PC-9 (cell line): ENCODE measurements at regions not wholly inside any gene's neighbourhood (a gene's known extent, or its start where the extent isn't known, plus 50 kb on each side); places are given as distances from the start of the nearest gene placed in this dataset.

Experiments
- EZH2 ChIP-seq: fragments of 200-600 bp; sonication (generic); IDR thresholded peaks from 2 replicates; pipeline ENCODE4 v1.8.0; 2017; ENCODE audit warnings: antibody characterized with exemption, low read depth
- TF ChIP-seq, protein P1 (sequence below): fragments of 200-600 bp; sonication (generic); conservative IDR thresholded peaks from 2 replicates; pipeline ENCODE4 v1.6.1; 2017; ENCODE audit warnings: mixed run types, antibody characterized with exemption, mild to moderate bottlenecking, moderate library complexity

DNA sequence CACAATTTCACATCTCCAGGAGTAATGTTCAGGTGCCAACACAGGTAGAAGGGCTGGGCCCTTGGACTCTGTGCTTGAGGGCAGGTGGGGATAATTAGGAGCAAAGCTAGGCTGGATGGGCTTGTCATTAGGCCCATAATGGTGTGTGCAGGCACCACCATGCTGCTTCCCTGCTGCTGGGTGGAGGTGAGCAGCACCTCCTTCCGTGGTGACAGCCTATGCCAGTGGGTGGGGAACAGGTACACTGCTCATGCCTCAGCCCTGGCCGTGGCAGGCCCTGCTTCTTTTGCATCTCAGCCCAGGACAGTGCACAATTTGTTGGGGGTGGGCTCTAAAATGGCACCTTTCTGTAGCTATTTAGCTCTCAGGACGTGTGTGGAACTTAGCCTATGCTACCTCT is 955.5 kb downstream of the TMTC2 start:
- TF ChIP-seq, protein P1, sequence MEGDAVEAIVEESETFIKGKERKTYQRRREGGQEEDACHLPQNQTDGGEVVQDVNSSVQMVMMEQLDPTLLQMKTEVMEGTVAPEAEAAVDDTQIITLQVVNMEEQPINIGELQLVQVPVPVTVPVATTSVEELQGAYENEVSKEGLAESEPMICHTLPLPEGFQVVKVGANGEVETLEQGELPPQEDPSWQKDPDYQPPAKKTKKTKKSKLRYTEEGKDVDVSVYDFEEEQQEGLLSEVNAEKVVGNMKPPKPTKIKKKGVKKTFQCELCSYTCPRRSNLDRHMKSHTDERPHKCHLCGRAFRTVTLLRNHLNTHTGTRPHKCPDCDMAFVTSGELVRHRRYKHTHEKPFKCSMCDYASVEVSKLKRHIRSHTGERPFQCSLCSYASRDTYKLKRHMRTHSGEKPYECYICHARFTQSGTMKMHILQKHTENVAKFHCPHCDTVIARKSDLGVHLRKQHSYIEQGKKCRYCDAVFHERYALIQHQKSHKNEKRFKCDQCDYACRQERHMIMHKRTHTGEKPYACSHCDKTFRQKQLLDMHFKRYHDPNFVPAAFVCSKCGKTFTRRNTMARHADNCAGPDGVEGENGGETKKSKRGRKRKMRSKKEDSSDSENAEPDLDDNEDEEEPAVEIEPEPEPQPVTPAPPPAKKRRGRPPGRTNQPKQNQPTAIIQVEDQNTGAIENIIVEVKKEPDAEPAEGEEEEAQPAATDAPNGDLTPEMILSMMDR, result no peak
- TF ChIP-seq EZH2, result no peak
